GM12873 (cell line): ENCODE measurements at regions not wholly inside any gene's neighbourhood (a gene's known extent, or its start where the extent isn't known, plus 50 kb on each side); places are given as distances from the start of the nearest gene placed in this dataset.

Experiments
- TF ChIP-seq, protein P1 (sequence below): IDR thresholded peaks from 2 replicates; pipeline ENCODE4 v1.5.1; 2012; ENCODE audit warnings: low read depth, mild to moderate bottlenecking, moderate library complexity, low read length, control low read depth; ENCODE audit not compliant: insufficient read depth; ENCODE audit errors: missing control alignments

DNA sequence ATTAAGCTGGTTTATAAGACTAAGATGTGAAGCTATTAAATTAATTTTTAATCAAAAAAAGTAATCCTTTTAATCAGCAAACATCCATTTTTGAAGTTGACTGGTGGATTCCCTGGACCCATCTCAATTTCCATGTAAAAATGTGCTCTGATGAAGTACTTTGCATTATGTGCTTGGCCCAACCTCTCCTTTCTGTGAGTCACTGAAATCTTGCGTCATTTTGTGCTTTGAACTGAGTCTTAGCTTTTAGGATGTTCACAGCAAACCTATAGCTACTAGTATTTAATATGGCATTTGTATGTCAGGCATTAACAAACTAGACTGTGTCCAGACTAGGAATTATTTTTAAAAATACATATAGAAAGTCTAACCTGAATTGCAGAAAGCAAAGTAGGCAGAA lies 55.0 kb upstream of the CDH12 start:
- TF ChIP-seq, protein P1, sequence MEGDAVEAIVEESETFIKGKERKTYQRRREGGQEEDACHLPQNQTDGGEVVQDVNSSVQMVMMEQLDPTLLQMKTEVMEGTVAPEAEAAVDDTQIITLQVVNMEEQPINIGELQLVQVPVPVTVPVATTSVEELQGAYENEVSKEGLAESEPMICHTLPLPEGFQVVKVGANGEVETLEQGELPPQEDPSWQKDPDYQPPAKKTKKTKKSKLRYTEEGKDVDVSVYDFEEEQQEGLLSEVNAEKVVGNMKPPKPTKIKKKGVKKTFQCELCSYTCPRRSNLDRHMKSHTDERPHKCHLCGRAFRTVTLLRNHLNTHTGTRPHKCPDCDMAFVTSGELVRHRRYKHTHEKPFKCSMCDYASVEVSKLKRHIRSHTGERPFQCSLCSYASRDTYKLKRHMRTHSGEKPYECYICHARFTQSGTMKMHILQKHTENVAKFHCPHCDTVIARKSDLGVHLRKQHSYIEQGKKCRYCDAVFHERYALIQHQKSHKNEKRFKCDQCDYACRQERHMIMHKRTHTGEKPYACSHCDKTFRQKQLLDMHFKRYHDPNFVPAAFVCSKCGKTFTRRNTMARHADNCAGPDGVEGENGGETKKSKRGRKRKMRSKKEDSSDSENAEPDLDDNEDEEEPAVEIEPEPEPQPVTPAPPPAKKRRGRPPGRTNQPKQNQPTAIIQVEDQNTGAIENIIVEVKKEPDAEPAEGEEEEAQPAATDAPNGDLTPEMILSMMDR: no peak
